Tibial artery (tissue), 4 donors: ENCODE measurements at regions not wholly inside any gene's neighbourhood (a gene's known extent, or its start where the extent isn't known, plus 50 kb on each side); places are given as distances from the start of the nearest gene placed in this dataset.

ENCODE experiments used
- DNase-seq, 2 donors: peaks; one replicate each; pipeline ENCODE4 v3.0.0-alpha.2; 2019
- H3K27ac ChIP-seq, 2 donors: fragments of 200-600 bp; sonication (generic) in 1 of 2; 1 replicate in 1 of 2; 2 replicates in 1 of 2; pipeline ENCODE4 v1.5.1; 2018 to 2019; ENCODE audit warnings: mild to moderate bottlenecking in 1 of 2
- H3K27me3 ChIP-seq, 2 donors: fragments of 200-600 bp; sonication (generic) in 1 of 2; one replicate each; pipeline versions ENCODE4 v1.5.1 to v1.6.0; 2016 to 2019
- H3K36me3 ChIP-seq, 3 donors: fragments of 200-600 bp; sonication (generic) in 2 of 3; one replicate each; pipeline ENCODE4 v1.5.1; 2016 to 2019; ENCODE audit warnings: mild to moderate bottlenecking in 2 of 3
- H3K4me1 ChIP-seq, 4 donors: fragments of 200-600 bp; sonication (generic) in 2 of 4; 1 replicate in 3 of 4; 2 replicates in 1 of 4; pipeline ENCODE4 v1.5.1; 2016 to 2019
- H3K4me3 ChIP-seq, 2 donors: fragments of 200-600 bp; sonication (generic) in 1 of 2; 1 replicate in 1 of 2; 2 replicates in 1 of 2; pipeline ENCODE4 v1.5.1; 2018 to 2019; ENCODE audit warnings: mild to moderate bottlenecking in 2 of 2
- H3K9me3 ChIP-seq, 3 donors: fragments of 200-600 bp; sonication (generic) in 1 of 3; one replicate each; pipeline ENCODE4 v1.5.1; 2016 to 2019
- intact Hi-C: fragments of 100-400 bp; cut with DNase I; formaldehyde crosslinking; loops from one replicate; pipeline ENCODE4 v1.15.0; 2023; ENCODE audit warnings: low total_unique reads
- TF ChIP-seq, protein P1 (sequence below), 2 experiments: fragments of 200-600 bp in 1 of 2; fragments of 450-650 bp in 1 of 2; IDR thresholded peaks; one replicate each; pipeline ENCODE4 v1.5.1; 2017 to 2019; ENCODE audit warnings: antibody characterized with exemption in 2 of 2, mild to moderate bottlenecking in 1 of 2, moderate library complexity in 1 of 2

GRCh38 chr6:105501826-105502344, 99.0 kb upstream of the PREP start:
- intact Hi-C loops = no loop called here
- no peak for DNase-seq
- Histone ChIP-seq H3K27me3 (no peaks in the 10 kb centered on the region), H3K9me3 (no peaks in the 10 kb centered on the region), H3K4me3 (no peak overlapping the region), H3K4me1 (no peaks in the 10 kb centered on the region), H3K36me3 (no peaks in the 10 kb centered on the region), H3K27ac (no peak overlapping the region)
- TF ChIP-seq, protein P1, sequence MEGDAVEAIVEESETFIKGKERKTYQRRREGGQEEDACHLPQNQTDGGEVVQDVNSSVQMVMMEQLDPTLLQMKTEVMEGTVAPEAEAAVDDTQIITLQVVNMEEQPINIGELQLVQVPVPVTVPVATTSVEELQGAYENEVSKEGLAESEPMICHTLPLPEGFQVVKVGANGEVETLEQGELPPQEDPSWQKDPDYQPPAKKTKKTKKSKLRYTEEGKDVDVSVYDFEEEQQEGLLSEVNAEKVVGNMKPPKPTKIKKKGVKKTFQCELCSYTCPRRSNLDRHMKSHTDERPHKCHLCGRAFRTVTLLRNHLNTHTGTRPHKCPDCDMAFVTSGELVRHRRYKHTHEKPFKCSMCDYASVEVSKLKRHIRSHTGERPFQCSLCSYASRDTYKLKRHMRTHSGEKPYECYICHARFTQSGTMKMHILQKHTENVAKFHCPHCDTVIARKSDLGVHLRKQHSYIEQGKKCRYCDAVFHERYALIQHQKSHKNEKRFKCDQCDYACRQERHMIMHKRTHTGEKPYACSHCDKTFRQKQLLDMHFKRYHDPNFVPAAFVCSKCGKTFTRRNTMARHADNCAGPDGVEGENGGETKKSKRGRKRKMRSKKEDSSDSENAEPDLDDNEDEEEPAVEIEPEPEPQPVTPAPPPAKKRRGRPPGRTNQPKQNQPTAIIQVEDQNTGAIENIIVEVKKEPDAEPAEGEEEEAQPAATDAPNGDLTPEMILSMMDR (IDR thresholded peaks at IDR 0.05) = no peak

- no peak overlapping the region for H3K4me3 ChIP-seq
- no peaks in the 10 kb centered on the region for H3K4me1 ChIP-seq
- DNase-seq = no peak
Measured at GRCh38 chr6:105501246-105501645, 98.4 kb upstream of the PREP start.

GRCh38 chr6:105500693-105501092, 97.8 kb upstream of the PREP start:
- TF ChIP-seq, protein P1 (IDR thresholded peaks at IDR 0.05) = no peak
- no peaks in the 10 kb centered on the region for H3K27me3 ChIP-seq
- intact Hi-C loops = no loop called here
- no peak overlapping the region for H3K27ac ChIP-seq
- H3K4me3 ChIP-seq = no peak overlapping the region
- no peaks in the 10 kb centered on the region for H3K4me1 ChIP-seq
- no peak for DNase-seq
- H3K9me3 ChIP-seq = no peaks in the 10 kb centered on the region
- H3K36me3 ChIP-seq = no peaks in the 10 kb centered on the region

More at GRCh38 chr6:105501246-105501645, 98.4 kb upstream of the PREP start:
- Histone ChIP-seq H3K36me3 (no peaks in the 10 kb centered on the region), H3K9me3 (no peaks in the 10 kb centered on the region), H3K27me3 (no peaks in the 10 kb centered on the region), H3K27ac (no peak overlapping the region)
- intact Hi-C loops = no loop called here
- TF ChIP-seq, protein P1 (IDR thresholded peaks at IDR 0.05) = no peak

- Histone ChIP-seq H3K27ac (no peak overlapping the region), H3K4me3 (no peak overlapping the region), H3K9me3 (no peaks in the 10 kb centered on the region), H3K36me3 (no peaks in the 10 kb centered on the region), H3K27me3 (no peaks in the 10 kb centered on the region), H3K4me1 (no peaks in the 10 kb centered on the region)
- DNase-seq = no peak
- TF ChIP-seq, protein P1 (IDR thresholded peaks at IDR 0.05) = no peak
- intact Hi-C loops = no loop called here
Measured at GRCh38 chr6:105499931-105500330, 97.0 kb upstream of the PREP start.

DNA sequence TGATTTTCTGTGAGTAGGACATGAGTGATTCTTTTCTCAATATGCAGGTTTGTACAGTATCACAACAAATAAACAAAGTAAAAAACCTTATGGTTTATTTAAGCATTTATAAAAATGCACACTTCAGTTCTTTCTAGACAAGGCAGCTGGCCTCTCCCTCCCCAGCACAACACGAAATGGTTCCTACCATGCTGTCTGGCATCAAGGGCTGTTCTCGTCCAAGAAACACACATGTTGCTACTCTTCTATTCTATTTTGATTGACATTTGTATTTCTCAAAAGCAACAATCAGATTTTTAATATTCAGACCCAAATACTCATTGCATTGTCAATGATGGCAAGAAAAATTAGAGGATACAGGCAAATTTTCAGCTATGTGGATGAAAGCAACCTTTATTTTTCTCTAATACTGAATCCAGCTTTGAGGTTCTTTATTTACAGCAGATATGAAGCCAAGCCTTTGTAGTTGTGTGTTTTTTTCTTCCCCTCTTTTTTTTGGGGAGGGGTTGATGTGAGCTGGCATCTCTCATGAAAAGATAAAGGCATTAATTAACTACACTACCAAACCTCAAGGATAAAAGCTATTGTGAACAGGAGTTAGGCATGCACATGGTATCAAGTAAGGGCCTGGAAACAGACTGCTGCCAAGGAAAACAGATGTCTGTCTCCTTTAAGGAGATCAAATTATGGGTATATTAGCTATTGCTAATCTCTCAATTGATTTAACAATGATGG, 96.4 kb upstream of the PREP start:
- Histone ChIP-seq H3K27me3 (no peaks in the 10 kb centered on the region), H3K4me1 (no peaks in the 10 kb centered on the region), H3K36me3 (no peaks in the 10 kb centered on the region), H3K9me3 (no peaks in the 10 kb centered on the region), H3K4me3 (no peak overlapping the region), H3K27ac (no peak overlapping the region)
- TF ChIP-seq, protein P1 (IDR thresholded peaks at IDR 0.05) = no peak
- intact Hi-C loops = no loop called here
- DNase-seq = no peak
